ENCODE measurements at regions not wholly inside any gene's neighbourhood (a gene's known extent, or its start where the extent isn't known, plus 50 kb on each side); places are given as distances from the start of the nearest gene placed in this dataset.

DNA sequence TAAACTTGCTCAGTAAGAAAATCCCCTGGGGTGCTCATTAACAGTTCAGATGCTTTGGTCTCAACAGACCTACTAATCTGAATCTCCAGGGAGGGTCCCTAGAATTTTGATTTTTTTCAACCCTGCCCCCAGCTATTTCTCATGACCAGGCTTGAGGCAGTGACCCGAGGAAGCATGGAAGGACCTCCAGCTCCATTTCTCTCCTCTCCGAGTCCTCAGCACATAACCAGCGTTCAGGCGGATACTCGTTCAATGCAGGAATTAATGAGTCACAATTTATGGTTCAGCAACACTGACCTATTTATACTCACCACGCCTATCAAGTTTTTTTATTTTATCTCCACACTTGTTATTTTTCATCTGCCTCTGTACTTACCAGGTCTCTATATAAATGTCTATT, 369.2 kb upstream of the CDH4 start:
- TF ChIP-seq, protein P1, sequence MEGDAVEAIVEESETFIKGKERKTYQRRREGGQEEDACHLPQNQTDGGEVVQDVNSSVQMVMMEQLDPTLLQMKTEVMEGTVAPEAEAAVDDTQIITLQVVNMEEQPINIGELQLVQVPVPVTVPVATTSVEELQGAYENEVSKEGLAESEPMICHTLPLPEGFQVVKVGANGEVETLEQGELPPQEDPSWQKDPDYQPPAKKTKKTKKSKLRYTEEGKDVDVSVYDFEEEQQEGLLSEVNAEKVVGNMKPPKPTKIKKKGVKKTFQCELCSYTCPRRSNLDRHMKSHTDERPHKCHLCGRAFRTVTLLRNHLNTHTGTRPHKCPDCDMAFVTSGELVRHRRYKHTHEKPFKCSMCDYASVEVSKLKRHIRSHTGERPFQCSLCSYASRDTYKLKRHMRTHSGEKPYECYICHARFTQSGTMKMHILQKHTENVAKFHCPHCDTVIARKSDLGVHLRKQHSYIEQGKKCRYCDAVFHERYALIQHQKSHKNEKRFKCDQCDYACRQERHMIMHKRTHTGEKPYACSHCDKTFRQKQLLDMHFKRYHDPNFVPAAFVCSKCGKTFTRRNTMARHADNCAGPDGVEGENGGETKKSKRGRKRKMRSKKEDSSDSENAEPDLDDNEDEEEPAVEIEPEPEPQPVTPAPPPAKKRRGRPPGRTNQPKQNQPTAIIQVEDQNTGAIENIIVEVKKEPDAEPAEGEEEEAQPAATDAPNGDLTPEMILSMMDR (IDR thresholded peaks at IDR 0.05), result no peak
- no peak for TF ChIP-seq POLR2A (IDR thresholded peaks at IDR 0.05)

Measured in lower leg skin (tissue), 3 donors.